Breast epithelium (tissue), 3 donors: ENCODE measurements at regions not wholly inside any gene's neighbourhood (a gene's known extent, or its start where the extent isn't known, plus 50 kb on each side); places are given as distances from the start of the nearest gene placed in this dataset.

ENCODE experiments used
- CTCF ChIP-seq, 3 donors: fragments of 450-650 bp; IDR thresholded peaks; one replicate each; pipeline ENCODE4 v1.5.1; 2016 to 2017; ENCODE audit warnings: antibody characterized with exemption in 3 of 3, mild to moderate bottlenecking in 3 of 3, moderate library complexity in 3 of 3
- POLR2A ChIP-seq: fragments of 450-650 bp; IDR thresholded peaks from one replicate; pipeline ENCODE4 v1.6.1; 2016; ENCODE audit warnings: antibody characterized with exemption, mild to moderate bottlenecking, moderate library complexity
- POLR2AphosphoS5 ChIP-seq, 3 donors: sonication (generic); formaldehyde crosslinking; IDR thresholded peaks; one replicate each; pipeline ENCODE4 v1.6.1; 2017; ENCODE audit warnings: antibody characterized with exemption in 3 of 3

- TF ChIP-seq CTCF (IDR thresholded peaks at IDR 0.05) (no peak), POLR2A (no peak), POLR2AphosphoS5 (IDR thresholded peaks at IDR 0.05) (no peak)
Measured at GRCh38 chr12:124369827-124370378, 75.0 kb downstream of the RFLNA start.
